Midbrain (tissue), 1 donor: ENCODE measurements at regions not wholly inside any gene's neighbourhood (a gene's known extent, or its start where the extent isn't known, plus 50 kb on each side); places are given as distances from the start of the nearest gene placed in this dataset.

ENCODE experiments used
- DNase-seq: peaks from one replicate; lab custom pipeline; 2025; lab: John Stamatoyannopoulos, UW

DNA sequence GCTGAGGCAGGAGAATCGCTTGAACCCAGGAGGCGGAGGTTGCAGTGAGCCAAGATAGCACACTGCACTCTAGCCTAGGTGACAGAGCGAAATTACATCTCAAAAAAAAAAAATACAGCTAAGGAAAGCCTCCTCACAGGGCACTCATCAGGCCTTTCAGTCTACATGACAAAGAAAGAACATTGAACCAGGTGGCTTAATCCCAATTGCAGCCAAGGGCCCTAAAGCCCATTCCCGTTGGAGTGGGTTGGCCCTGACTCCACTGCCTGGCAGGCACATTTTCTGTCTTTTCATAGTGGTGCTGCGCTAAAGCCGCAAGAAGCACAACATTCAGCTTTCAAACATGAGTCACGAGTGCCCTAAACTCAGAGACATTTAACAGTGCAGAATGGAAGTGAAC is 372.5 kb downstream of the RNF144A start:
- DNase-seq: no peak

- DNase-seq: no peak
Measured at GRCh38 chr2:7292154-7292691, 375.0 kb downstream of the RNF144A start.

DNA sequence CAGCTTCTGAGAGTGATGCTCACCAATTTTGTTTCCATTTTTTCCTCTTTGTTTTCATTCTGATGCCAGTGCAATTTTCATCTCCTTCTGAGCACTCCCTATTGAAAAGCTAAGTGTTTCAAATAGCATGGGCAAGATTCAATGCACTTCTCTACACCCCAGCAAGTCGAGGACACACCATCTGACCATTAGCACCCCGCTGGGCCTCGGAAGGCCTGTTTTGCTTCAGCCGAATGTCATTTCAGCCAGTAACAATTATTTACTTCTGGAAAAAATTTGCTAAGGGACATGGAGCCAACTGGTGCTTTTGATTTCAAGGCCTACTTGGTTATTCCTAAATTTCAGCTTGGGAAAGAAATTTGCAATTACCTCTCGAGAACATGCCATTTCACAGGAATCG is 392.4 kb downstream of the RNF144A start:
- DNase-seq: no peak

GRCh38 chr2:7324706-7325105 is 407.5 kb downstream of the RNF144A start:
- DNase-seq: no peak

DNA sequence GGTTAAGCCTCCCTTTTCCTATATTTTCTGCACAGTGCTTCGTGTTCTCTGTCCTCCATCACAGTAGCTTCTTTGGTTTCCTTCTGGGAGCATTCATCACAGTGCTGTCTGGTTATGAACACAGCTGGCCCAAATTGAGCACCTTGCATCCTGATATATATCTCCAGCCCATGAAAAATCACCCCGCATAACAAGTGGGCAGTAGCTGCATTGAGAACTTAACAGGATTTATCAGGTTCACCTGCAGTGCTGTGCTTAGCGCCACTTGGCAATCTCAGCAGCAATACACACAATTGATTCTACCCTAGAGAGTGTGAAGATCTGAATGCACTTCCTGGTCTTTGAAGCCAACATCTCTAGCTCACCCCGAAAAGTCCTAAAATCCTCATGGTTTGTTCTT is 408.0 kb downstream of the RNF144A start:
- DNase-seq: no peak

GRCh38 chr2:7329465-7329864 is 412.3 kb downstream of the RNF144A start:
- no peak for DNase-seq

DNA sequence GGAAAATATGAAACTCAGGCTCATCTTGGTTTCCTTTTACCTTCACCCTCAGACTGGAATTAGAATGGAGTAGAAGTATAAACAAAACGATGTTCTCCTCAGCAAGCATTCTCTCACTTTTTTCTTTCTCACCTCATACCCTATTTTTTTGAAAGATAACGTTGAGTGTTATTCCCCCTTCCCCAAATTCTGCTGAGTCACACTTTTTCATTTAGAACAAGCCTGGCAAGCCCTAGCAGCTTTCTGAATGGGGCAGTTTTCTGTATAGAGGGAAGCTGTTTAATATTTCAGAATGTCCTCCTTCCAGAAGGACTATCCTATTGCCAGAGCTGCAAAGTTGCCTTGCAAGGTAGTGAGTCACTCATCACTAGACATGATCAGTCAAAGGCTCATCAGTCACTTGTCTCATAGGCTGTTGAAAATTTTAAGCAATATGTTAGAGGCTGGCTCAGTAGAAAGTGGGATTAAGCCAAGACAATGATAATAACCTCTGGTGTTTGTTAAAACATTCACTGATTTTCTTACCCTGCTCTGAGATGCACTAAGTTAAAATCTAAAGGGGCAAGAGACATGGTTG is 416.1 kb downstream of the RNF144A start:
- DNase-seq: no peak

- no peak for DNase-seq
Measured at GRCh38 chr2:7333960-7334493, 416.8 kb downstream of the RNF144A start.

GRCh38 chr2:7338961-7339360 is 421.7 kb downstream of the RNF144A start:
- no peak for DNase-seq

- no peak for DNase-seq
Measured at GRCh38 chr2:7346336-7346735, 429.1 kb downstream of the RNF144A start.

DNA sequence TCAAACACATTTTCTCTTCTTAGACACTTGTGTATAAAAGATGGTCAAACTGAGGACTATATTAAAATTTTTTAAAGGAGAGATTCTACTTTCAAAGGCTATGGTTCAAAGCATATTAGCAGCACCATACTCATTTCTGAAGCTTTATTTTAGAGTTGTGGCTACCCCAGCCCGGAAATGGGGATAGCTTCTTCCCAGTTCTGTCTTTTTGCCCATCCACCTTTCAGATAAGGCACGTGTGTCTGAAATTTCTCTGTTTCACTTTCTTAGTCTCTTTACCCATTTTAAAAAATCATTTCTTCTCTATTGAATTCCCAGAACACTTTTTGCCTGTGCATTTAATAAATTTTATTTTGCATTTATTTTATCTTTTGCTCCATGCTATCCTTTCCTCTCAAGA is 431.5 kb downstream of the RNF144A start:
- no peak for DNase-seq

DNA sequence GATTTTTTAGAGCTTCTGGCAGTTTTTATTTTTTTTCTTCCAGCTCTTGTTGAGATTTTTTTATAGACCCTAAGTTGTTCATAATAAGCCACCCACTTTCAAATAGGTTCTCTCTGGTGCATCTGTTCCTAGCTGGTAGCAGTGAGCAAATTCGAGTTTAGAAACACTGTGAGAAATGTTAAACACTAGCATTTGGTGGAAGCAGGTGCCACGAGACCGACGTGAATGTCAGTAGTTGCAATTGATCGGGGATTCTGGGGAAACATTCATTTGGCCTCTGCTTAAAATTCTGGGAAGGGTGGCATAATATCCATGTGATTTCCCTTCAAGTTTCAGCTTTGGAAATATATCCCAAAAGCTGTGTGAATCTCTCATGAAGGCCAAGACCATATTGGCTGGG is 435.0 kb downstream of the RNF144A start:
- no peak for DNase-seq

- DNase-seq: no peak
Measured at GRCh38 chr2:7353571-7353970, 436.4 kb downstream of the RNF144A start.

- no peak for DNase-seq
Measured at GRCh38 chr2:7355781-7356180, 438.6 kb downstream of the RNF144A start.

DNA sequence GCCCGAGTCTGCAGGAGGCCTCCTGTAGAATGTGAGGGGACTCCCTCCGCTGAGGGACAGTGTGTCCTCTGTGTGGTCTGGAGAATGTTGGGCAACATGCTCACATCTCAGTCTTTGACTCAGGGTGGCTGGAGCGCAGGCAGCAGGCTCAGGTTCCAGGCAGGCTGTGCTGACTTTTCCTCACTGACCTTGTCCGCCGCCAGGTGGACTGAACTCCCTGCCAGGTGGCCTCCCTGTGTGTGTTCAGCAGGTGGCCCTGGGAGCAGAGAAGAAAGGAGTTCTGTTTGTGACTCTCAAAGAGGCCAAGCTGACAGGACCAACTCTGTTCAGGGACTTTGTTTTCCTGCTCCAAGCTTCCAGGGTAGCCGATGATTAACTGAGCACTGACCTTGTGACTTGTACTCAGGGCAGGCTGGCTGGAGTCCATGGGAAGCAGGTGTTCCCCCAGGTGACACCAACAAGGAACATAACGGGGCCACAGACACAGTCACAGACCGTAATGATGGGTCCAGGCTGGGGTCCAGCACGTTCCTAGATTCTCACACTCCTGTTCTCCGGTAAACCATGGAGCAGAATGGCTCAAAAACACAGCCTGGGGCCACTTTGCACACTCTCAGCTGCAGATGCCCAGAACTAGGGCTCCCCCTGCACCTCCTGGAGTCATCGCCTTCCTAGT is 439.8 kb downstream of the RNF144A start:
- no peak for DNase-seq

DNA sequence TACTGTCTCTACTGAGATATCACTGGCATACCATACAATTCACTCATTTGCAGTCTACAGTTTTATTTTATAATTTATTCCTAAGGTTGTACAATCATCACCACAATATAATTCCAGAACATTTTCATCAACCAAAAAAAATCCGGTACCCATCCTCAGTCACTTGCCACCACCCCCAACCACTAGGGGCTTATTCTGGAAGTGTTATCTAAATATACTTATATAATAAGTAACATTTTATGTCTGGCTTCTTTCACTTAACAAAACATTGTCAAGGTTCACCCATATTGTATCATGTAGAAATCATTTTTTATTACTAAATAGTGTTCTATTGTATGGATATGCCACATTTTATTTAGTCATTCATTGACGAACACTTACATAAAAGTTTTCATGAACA is 440.8 kb downstream of the RNF144A start:
- no peak for DNase-seq

- no peak for DNase-seq
Measured at GRCh38 chr2:7358865-7359447, 441.7 kb downstream of the RNF144A start.

GRCh38 chr2:7363906-7364305 is 446.7 kb downstream of the RNF144A start:
- DNase-seq: no peak

DNA sequence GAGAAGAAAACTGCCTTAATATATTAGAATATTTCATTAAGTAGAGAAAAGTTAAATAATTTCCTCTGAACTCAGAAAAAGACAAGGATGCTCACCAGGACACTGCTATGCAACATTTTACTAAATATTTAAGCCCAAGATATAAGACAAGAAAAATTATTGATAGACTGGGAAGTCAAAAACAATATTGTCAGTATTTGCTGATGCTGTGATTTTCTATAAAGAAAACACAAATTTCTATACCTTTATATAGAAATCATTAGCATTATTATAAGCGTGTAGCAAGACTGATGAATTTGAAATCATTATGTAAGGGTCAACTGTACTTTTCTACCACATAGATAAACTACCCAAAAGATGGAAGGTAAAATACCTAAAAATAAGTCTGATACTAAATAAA is 451.0 kb downstream of the RNF144A start:
- no peak for DNase-seq

DNA sequence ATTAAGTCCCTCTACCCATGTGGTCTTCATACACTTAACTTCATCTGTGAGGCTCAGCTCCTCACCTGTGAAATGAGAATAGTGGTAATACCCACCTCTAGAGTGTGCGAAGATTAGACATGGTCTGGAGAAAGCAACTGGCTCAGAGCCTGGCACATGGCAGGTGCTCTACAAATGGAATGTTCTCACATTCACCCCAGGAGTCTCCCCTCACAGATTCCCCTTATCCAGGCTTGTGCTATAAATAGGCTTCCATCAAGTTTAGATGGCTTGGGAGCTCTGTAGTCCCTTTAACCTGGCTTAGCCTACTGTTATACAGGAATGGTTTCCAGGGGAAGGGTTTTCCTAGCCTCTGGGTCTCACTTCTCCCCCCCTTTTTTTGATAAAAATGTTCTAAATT is 455.9 kb downstream of the RNF144A start:
- no peak for DNase-seq

DNA sequence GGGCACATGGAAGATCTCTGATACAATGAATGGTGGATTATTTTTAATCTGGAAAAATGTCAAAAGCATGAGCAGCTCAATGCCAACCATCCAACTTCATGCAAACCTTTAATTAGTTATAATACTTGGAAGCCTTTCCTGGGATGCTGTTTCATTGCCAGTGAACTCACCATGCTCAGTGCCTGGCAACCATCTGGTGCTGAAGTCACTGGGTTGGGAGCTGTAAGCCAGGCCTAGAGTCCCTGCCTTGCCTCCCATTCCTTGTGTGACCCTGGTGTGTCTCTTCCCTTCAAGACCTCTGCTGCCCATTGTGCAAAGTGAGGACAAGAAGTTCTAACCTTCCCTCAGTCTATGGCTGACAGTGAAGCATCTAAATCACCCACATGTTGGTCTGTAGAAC is 458.7 kb downstream of the RNF144A start:
- no peak for DNase-seq

GRCh38 chr2:7377916-7378569 is 460.8 kb downstream of the RNF144A start:
- DNase-seq: no peak

DNA sequence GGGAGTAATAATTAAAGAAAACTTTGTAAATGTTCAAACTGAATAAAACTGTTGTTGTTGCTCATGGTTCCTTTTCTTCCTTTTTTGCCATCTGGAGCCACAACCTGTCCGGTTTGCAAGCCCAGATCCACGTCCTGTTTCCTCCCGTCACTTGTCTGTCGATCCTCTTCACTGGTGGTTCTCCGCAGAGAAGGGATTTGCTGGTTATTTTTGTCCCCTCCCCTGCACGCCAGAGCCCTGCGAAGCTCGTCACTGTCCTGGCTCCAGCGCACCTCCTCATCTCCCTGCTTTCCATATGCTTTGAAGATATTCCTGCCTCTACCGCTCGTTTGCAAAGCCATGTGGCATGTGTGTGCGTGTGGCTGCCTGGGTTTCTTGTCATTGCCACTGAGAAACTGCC is 461.4 kb downstream of the RNF144A start:
- DNase-seq: no peak
